Keratinocyte (primary cell): ENCODE measurements at regions not wholly inside any gene's neighbourhood (a gene's known extent, or its start where the extent isn't known, plus 50 kb on each side); places are given as distances from the start of the nearest gene placed in this dataset.

Experiments used
- DNase-seq: peaks from one replicate; pipeline ENCODE4 v3.0.0-alpha.2; 2011; ENCODE audit warnings: low read depth, missing footprints, low spot score
- FAIRE-seq: peaks from 2 replicates; lab custom pipeline; 2011; peaks lifted over from hg19 to GRCh38; lab: Jason Lieb, UNC
- H2AFZ ChIP-seq: 2 replicates; pipeline ENCODE4 v1.6.0; 2012; ENCODE audit warnings: low read length, control low read depth, inconsistent platforms; ENCODE audit not compliant: control insufficient read depth
- H3K27ac ChIP-seq: 2 replicates; pipeline ENCODE4 v1.5.1; 2011; ENCODE audit warnings: low read length; ENCODE audit not compliant: control insufficient read depth, insufficient read depth
- H3K27me3 ChIP-seq: 3 replicates; pipeline ENCODE4 v1.6.0; 2011; ENCODE audit warnings: low read length; ENCODE audit not compliant: control insufficient read depth, insufficient read depth; ENCODE audit errors: extremely low read depth
- H3K36me3 ChIP-seq, 2 experiments: 2 replicates in 1 of 2; 3 replicates in 1 of 2; pipeline ENCODE4 v1.5.1; 2011; ENCODE audit warnings: low read length in 2 of 2, mild to moderate bottlenecking in 1 of 2; ENCODE audit not compliant: control insufficient read depth in 2 of 2, insufficient read depth in 2 of 2; ENCODE audit errors: extremely low read depth in 1 of 2
- H3K4me1 ChIP-seq: 3 replicates; pipeline ENCODE4 v1.5.1; 2011; ENCODE audit warnings: low read length; ENCODE audit not compliant: control insufficient read depth, insufficient read depth; ENCODE audit errors: extremely low read depth
- H3K4me2 ChIP-seq: 3 replicates; pipeline ENCODE4 v1.6.0; 2011; ENCODE audit warnings: low read depth, low read length; ENCODE audit not compliant: control insufficient read depth, insufficient read depth; ENCODE audit errors: extremely low read depth
- H3K4me3 ChIP-seq, 3 experiments: fragments of 200-600 bp in 1 of 3; sonication (generic) in 1 of 3; 2 replicates in 2 of 3; 3 replicates in 1 of 3; pipeline ENCODE4 v1.5.1; 2011 to 2016; ENCODE audit warnings: low read length in 3 of 3, mild to moderate bottlenecking in 3 of 3, control low read depth in 2 of 3, inconsistent platforms in 1 of 3, low read depth in 1 of 3, mixed read lengths in 1 of 3, mixed run types in 1 of 3, moderate library complexity in 1 of 3; ENCODE audit not compliant: control insufficient read depth in 2 of 3, insufficient read depth in 2 of 3; ENCODE audit errors: extremely low read depth in 1 of 3
- H3K79me2 ChIP-seq: 2 replicates; pipeline ENCODE4 v1.6.0; 2012; ENCODE audit warnings: low read length; ENCODE audit not compliant: control insufficient read depth, insufficient read depth
- H3K9ac ChIP-seq: 3 replicates; pipeline ENCODE4 v1.6.0; 2011; ENCODE audit warnings: low read length; ENCODE audit not compliant: control insufficient read depth, insufficient read depth; ENCODE audit errors: extremely low read depth
- H3K9me1 ChIP-seq: 3 replicates; pipeline ENCODE4 v1.6.0; 2011; ENCODE audit warnings: low read length; ENCODE audit not compliant: control insufficient read depth, insufficient read depth; ENCODE audit errors: extremely low read depth
- H3K9me3 ChIP-seq: 2 replicates; pipeline ENCODE4 v1.5.1; 2012; ENCODE audit warnings: low read depth, low read length; ENCODE audit not compliant: control insufficient read depth
- H4K20me1 ChIP-seq: 3 replicates; pipeline ENCODE4 v1.6.0; 2011; ENCODE audit warnings: low read length; ENCODE audit not compliant: control insufficient read depth, insufficient read depth; ENCODE audit errors: extremely low read depth
- CTCF ChIP-seq, 3 experiments: IDR thresholded peaks in 1 of 3; conservative IDR thresholded peaks in 1 of 3; optimal IDR thresholded peaks in 1 of 3; 2 replicates in 2 of 3; 3 replicates in 1 of 3; pipeline versions ENCODE3 to v1.5.1; 2011; ENCODE audit warnings: low read length in 3 of 3, mild to moderate bottlenecking in 3 of 3, moderate library complexity in 2 of 3, control low read depth in 1 of 3, inconsistent platforms in 1 of 3; ENCODE audit not compliant: insufficient read depth in 2 of 3; ENCODE audit errors: extremely low read depth in 1 of 3
- EZH2 ChIP-seq: IDR thresholded peaks from one replicate; pipeline ENCODE4 v1.6.1; 2012; ENCODE audit warnings: inconsistent platforms, mild to moderate bottlenecking, low read length, moderate library complexity
- dilution Hi-C: fragments of 300-500 bp; cut with MboI; formaldehyde crosslinking; loops from one replicate; pipeline ENCODE4 v1.7.0; 2020; ENCODE audit warnings: low sequenced_read_pairs; ENCODE audit not compliant: extremely low pct_ligation_motif_present

GRCh38 chr6:95071464-95071863, 505.9 kb upstream of the MANEA start:
- dilution Hi-C loops = no loop called here

GRCh38 chr6:95078457-95078856, 498.9 kb upstream of the MANEA start:
- H2AFZ ChIP-seq = no peak overlapping the region
- H3K9me1 ChIP-seq = no peaks in the 10 kb centered on the region
- H3K79me2 ChIP-seq = no peaks in the 10 kb centered on the region
- no peak overlapping the region for H3K4me2 ChIP-seq
- no peak for FAIRE-seq
- no peaks in the 10 kb centered on the region for H3K4me1 ChIP-seq
- DNase-seq = no peak
- TF ChIP-seq CTCF (optimal IDR thresholded peaks at IDR 0.05 in 1 of 3, IDR thresholded peaks at IDR 0.05 in 1 of 3, conservative IDR thresholded peaks at IDR 0.05 in 1 of 3; ENCODE audit: extremely low read depth in 1 of 3, insufficient read depth in 2 of 3, low read length in 3 of 3) (no peak), EZH2 (no peak)
- H3K9ac ChIP-seq = no peak overlapping the region
- H3K27ac ChIP-seq = no peak overlapping the region
- H4K20me1 ChIP-seq = no peaks in the 10 kb centered on the region
- H3K4me3 ChIP-seq = no peak overlapping the region
- no peaks in the 10 kb centered on the region for H3K9me3 ChIP-seq
- dilution Hi-C loops = no loop called here
- no peaks in the 10 kb centered on the region for H3K36me3 ChIP-seq
- H3K27me3 ChIP-seq = no peaks in the 10 kb centered on the region

More at GRCh38 chr6:95071464-95071863, 505.9 kb upstream of the MANEA start:
- no peaks in the 10 kb centered on the region for H3K27me3 ChIP-seq
- no peaks in the 10 kb centered on the region for H3K36me3 ChIP-seq
- no peak overlapping the region for H3K27ac ChIP-seq
- H3K9me3 ChIP-seq = no peaks in the 10 kb centered on the region
- no peak for DNase-seq
- H3K4me2 ChIP-seq = no peak overlapping the region
- no peak overlapping the region for H3K9ac ChIP-seq
- TF ChIP-seq CTCF (optimal IDR thresholded peaks at IDR 0.05 in 1 of 3, IDR thresholded peaks at IDR 0.05 in 1 of 3, conservative IDR thresholded peaks at IDR 0.05 in 1 of 3; ENCODE audit: extremely low read depth in 1 of 3, insufficient read depth in 2 of 3, low read length in 3 of 3) = no peak
- TF ChIP-seq EZH2 = no peak
- H3K9me1 ChIP-seq = no peaks in the 10 kb centered on the region
- FAIRE-seq = no peak
- H2AFZ ChIP-seq = no peak overlapping the region
- H4K20me1 ChIP-seq = no peaks in the 10 kb centered on the region
- no peak overlapping the region for H3K4me3 ChIP-seq
- H3K4me1 ChIP-seq = no peaks in the 10 kb centered on the region
- no peaks in the 10 kb centered on the region for H3K79me2 ChIP-seq
